IMR-90 (cell line): ENCODE measurements at regions not wholly inside any gene's neighbourhood (a gene's known extent, or its start where the extent isn't known, plus 50 kb on each side); places are given as distances from the start of the nearest gene placed in this dataset.

Experiments
- CHD1 ChIP-seq: IDR thresholded peaks from 2 replicates; pipeline ENCODE4 v1.6.1; 2012; ENCODE audit warnings: low read depth, low read length, improper control_type of control experiment
- CTCF ChIP-seq: conservative IDR thresholded peaks from 2 replicates; pipeline ENCODE4 v1.5.1; 2012; ENCODE audit warnings: mild to moderate bottlenecking, low read depth, low read length, improper control_type of control experiment
- MAZ ChIP-seq: IDR thresholded peaks from 2 replicates; pipeline ENCODE4 v1.6.1; 2012; ENCODE audit warnings: low read depth, mild to moderate bottlenecking, low read length, improper control_type of control experiment, moderate library complexity, borderline replicate concordance
- POLR2A ChIP-seq: IDR thresholded peaks from 2 replicates; pipeline ENCODE4 v1.6.1; 2012; ENCODE audit warnings: mild to moderate bottlenecking, low read depth, low read length
- RFX5 ChIP-seq: IDR thresholded peaks from 2 replicates; pipeline ENCODE4 v1.8.0; 2012; ENCODE audit warnings: low read depth, mild to moderate bottlenecking, low read length, moderate library complexity

DNA sequence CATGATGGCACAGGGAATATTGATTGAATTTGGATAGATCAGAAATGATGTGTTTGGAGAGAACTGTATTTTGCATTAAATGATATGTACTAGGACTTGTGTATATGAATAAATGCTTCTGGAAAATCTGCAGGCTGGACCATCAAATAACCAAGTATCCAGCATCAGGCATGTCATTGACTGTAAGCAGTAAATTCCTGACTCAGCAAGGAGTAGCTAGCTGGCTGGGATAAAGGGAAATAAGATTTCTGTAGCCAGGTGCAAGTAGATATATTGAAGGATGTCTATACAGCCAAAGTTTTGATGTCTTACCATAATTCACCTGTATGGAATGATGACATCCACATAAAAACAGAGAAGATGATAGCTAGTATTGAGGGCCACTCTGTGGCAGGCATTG is 809.6 kb downstream of the CDH11 start:
- TF ChIP-seq POLR2A (no peak), CTCF (no peak), RFX5 (no peak), CHD1 (no peak), MAZ (no peak)
